Endometrial microvascular endothelial cells (primary cell): ENCODE measurements at regions not wholly inside any gene's neighbourhood (a gene's known extent, or its start where the extent isn't known, plus 50 kb on each side); places are given as distances from the start of the nearest gene placed in this dataset.
"Not testable (repeated sequence)": the region's sequence is repeated elsewhere in the genome, so short reads cannot be mapped to it uniquely, and the experiment has no call there.

ENCODE experiments used
- in situ Hi-C: cut with HindIII; loops from 2 replicates; pipeline ENCODE4 v1.10.0; 2017; ENCODE audit warnings: low sequenced_read_pairs, low pct_unique_long_range_greater_than_20kb; ENCODE audit errors: inconsistent ontology term

GRCh38 chr13:44312834-44313551 lies 60.6 kb upstream of the SERP2 start:
- in situ Hi-C loops, result no loop called here

GRCh38 chr13:44313674-44314073 lies 60.0 kb upstream of the SERP2 start:
- in situ Hi-C loops, result no loop called here

GRCh38 chr13:44314160-44314559 lies 59.5 kb upstream of the SERP2 start:
- in situ Hi-C loops, result not testable (repeated sequence)

DNA sequence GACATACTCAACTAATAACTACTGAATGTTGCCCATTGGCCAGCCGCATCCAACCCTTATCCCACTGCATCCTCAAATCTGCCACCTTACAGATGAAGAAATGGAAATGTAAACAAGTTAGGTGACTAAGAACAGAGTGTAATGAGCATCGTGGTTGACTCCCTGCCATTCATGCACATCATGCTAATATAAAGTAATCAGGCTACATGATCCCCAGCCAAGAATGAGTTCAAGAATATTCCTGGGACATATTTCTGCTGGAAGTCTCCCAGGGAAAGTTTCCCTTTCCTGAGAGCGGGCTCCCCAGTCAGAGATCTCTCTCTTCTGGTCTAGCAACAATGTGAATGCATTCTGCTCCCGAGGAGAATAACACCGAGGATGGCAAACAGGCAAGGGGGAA lies 55.9 kb upstream of the SERP2 start:
- in situ Hi-C loops, result no loop called here

DNA sequence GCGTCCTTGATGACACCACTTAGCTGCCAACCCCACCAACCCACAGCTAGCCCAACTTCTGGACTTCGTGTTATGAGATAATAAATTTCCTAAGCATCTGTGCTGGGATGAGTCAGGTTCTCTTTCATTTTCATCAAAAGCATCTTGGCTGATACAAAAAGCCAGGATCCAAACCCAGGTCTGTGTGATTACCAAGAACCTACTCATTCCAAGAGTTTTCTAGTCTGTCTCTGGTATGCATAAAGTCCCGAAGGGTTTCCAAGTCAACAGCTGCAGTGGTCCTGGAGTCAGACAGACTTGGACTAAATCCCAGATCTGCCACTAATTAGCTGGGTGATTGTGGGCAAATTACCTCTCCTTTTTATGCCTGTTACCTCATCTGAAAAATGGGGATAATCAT lies 55.5 kb upstream of the SERP2 start:
- in situ Hi-C loops, result no loop called here

- in situ Hi-C loops, result no loop called here
Measured at GRCh38 chr13:44320611-44321010, 53.0 kb upstream of the SERP2 start.

- in situ Hi-C loops, result no loop called here
Measured at GRCh38 chr13:44321961-44322360, 51.7 kb upstream of the SERP2 start.

DNA sequence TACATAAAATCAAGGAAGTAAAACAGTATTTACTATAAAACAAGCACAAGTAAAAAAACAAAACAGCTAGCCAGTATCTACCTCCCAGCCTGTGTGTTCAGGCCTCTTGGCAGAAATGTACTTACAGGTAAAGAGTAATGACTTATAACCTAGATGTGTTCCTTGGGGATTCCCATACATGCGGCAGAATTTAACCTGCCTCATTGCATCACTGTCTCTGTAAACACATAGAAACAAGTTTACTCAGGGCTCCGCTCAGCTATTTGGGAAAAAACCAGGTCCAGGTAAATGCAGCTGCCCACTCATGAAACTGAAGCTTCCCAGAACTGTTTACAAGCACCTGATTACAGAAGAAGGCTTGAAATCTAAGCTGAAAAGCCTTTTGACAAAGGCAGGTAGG lies 50.7 kb upstream of the SERP2 start:
- in situ Hi-C loops, result no loop called here

DNA sequence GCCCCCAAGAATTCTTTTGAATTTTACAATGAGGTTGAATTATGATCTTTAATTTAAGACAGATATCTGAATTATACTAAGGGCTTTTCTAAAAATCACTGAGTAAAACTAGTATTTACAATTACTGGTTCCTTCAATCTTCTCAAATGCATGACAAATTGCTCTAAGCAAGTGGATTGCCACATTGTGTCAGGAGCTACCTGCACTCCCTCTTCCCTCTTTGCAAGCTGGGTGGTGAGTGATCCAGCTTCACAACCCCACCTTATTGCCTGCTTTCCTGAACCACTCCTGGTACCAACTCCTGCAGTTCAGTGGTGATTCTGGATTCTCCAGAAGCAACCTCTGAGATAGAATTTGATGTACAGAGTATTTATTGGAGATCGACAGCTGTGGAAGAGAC lies 49.9 kb upstream of the SERP2 start:
- in situ Hi-C loops, result no loop called here
